H1 (cell line): ENCODE measurements at regions not wholly inside any gene's neighbourhood (a gene's known extent, or its start where the extent isn't known, plus 50 kb on each side); places are given as distances from the start of the nearest gene placed in this dataset.

Source experiments
- CTCF ChIA-PET: fragments of 300-600 bp; sonication (Branson Sonifier 250); formaldehyde crosslinking; loops from one replicate; lab custom pipeline; 2021; ENCODE audit not compliant: partially characterized antibody; lab: Charles Lee
- POLR2A ChIA-PET: fragments of 300-600 bp; sonication (Branson Sonifier 250); formaldehyde crosslinking; loops from one replicate; lab custom pipeline; 2021; ENCODE audit warnings: inconsistent platforms; ENCODE audit not compliant: partially characterized antibody; lab: Charles Lee
- DNase-seq, 2 experiments: peaks; one replicate each; pipeline versions ENCODE4 v3.0.0 to v3.0.0-alpha.2; 2010 to 2022; ENCODE audit warnings: low spot score in 2 of 2, low read depth in 1 of 2, mixed read lengths in 1 of 2
- FAIRE-seq: peaks from 2 replicates; lab custom pipeline; 2011; peaks lifted over from hg19 to GRCh38; lab: Jason Lieb, UNC
- H2AFZ ChIP-seq: 2 replicates; pipeline ENCODE4 v1.8.1; 2012; ENCODE audit warnings: low read length, inconsistent platforms
- H2AK5ac ChIP-seq: 2 replicates; pipeline ENCODE4 v1.6.1; 2013; ENCODE audit warnings: low read depth, low read length
- H2BK120ac ChIP-seq: replicated peaks from 2 replicates; pipeline ENCODE3; 2013; ENCODE audit warnings: low read depth, low read length, inconsistent platforms
- H2BK12ac ChIP-seq: 2 replicates; pipeline ENCODE4 v1.6.1; 2013; ENCODE audit warnings: low read depth, low read length
- H2BK15ac ChIP-seq: 2 replicates; pipeline ENCODE4 v1.6.1; 2013; ENCODE audit warnings: low read length
- H2BK20ac ChIP-seq: 2 replicates; pipeline ENCODE4 v1.6.1; 2013; ENCODE audit warnings: low read length
- H2BK5ac ChIP-seq: 2 replicates; pipeline ENCODE4 v1.6.1; 2013; ENCODE audit warnings: low read depth, low read length
- H3K14ac ChIP-seq: 2 replicates; pipeline ENCODE4 v1.6.1; 2013; ENCODE audit warnings: inconsistent platforms; ENCODE audit not compliant: insufficient read length
- H3K18ac ChIP-seq: 2 replicates; pipeline ENCODE4 v1.6.1; 2013; ENCODE audit warnings: low read length; ENCODE audit errors: extremely low read depth
- H3K23ac ChIP-seq: 2 replicates; pipeline ENCODE4 v1.6.1; 2013; ENCODE audit warnings: inconsistent platforms; ENCODE audit not compliant: insufficient read length
- H3K23me2 ChIP-seq: 2 replicates; pipeline ENCODE4 v1.6.1; 2013; ENCODE audit warnings: low read depth, low read length
- H3K27ac ChIP-seq: 2 replicates; pipeline ENCODE4 v1.6.1; 2011; ENCODE audit warnings: low read depth, low read length, inconsistent platforms
- H3K27me3 ChIP-seq, 4 experiments: replicated peaks in 1 of 4; 1 replicate in 1 of 4; 2 replicates in 3 of 4; pipeline versions ENCODE4 v1.6.1 to v1.8.1; 2011 to 2013; ENCODE audit warnings: low read length in 3 of 4, mild to moderate bottlenecking in 3 of 4, inconsistent platforms in 2 of 4, mixed read lengths in 2 of 4, moderate library complexity in 1 of 4; ENCODE audit not compliant: control insufficient read depth in 3 of 4, insufficient read depth in 3 of 4; ENCODE audit errors: extremely low read depth in 1 of 4
- H3K36me3 ChIP-seq, 4 experiments: 2 replicates each; pipeline versions ENCODE4 v1.6.1 to v1.8.1; 2011 to 2013; ENCODE audit warnings: mild to moderate bottlenecking in 4 of 4, low read length in 3 of 4, moderate library complexity in 2 of 4, control low read depth in 1 of 4, inconsistent platforms in 1 of 4; ENCODE audit not compliant: insufficient read depth in 4 of 4, control insufficient read depth in 2 of 4
- H3K4ac ChIP-seq: replicated peaks from 2 replicates; pipeline ENCODE3; 2013; ENCODE audit warnings: low read length, low read depth, mixed read lengths, inconsistent platforms; ENCODE audit not compliant: insufficient read length
- H3K4me1 ChIP-seq, 4 experiments: replicated peaks in 1 of 4; 1 replicate in 1 of 4; 2 replicates in 3 of 4; pipeline versions ENCODE4 v1.6.1 to v1.8.1; 2011 to 2013; ENCODE audit warnings: low read length in 3 of 4, inconsistent platforms in 2 of 4, mixed read lengths in 1 of 4; ENCODE audit not compliant: insufficient read depth in 4 of 4, control insufficient read depth in 3 of 4
- H3K4me2 ChIP-seq, 2 experiments: 2 replicates each; pipeline versions ENCODE4 v1.6.1 to v1.8.1; 2011 to 2013; ENCODE audit warnings: low read depth in 2 of 2, low read length in 2 of 2, control low read depth in 1 of 2, inconsistent platforms in 1 of 2, mild to moderate bottlenecking in 1 of 2; ENCODE audit not compliant: insufficient read depth in 1 of 2
- H3K4me3 ChIP-seq, 4 experiments: fragments of 200-600, 300-600 bp in 1 of 4; sonication (generic), shearing (Covaris generic), sonication (Bioruptor Twin) in 1 of 4; 2 replicates each; pipeline versions ENCODE4 v1.5.1 to v1.8.1; 2011 to 2016; ENCODE audit warnings: low read length in 4 of 4, low read depth in 3 of 4, control low read depth in 2 of 4, inconsistent platforms in 2 of 4, mild to moderate bottlenecking in 2 of 4, mixed read lengths in 1 of 4, moderate library complexity in 1 of 4; ENCODE audit not compliant: insufficient read depth in 2 of 4; ENCODE audit errors: extremely low read depth in 1 of 4
- H3K56ac ChIP-seq: replicated peaks from 2 replicates; pipeline ENCODE3; 2013; ENCODE audit warnings: low read depth, mild to moderate bottlenecking, mixed read lengths, low read length, inconsistent platforms; ENCODE audit not compliant: insufficient read length
- H3K79me1 ChIP-seq: 2 replicates; pipeline ENCODE4 v1.6.1; 2013; ENCODE audit warnings: low read depth, low read length, control low read depth
- H3K79me2 ChIP-seq, 2 experiments: 2 replicates each; pipeline versions ENCODE4 v1.6.1 to v1.8.1; 2012 to 2013; ENCODE audit warnings: low read length in 2 of 2, mild to moderate bottlenecking in 2 of 2, inconsistent platforms in 1 of 2; ENCODE audit not compliant: insufficient read depth in 2 of 2, control insufficient read depth in 1 of 2
- H3K9ac ChIP-seq, 4 experiments: replicated peaks in 1 of 4; 1 replicate in 1 of 4; 2 replicates in 3 of 4; pipeline versions ENCODE4 v1.6.1 to v1.8.1; 2011 to 2013; ENCODE audit warnings: low read depth in 3 of 4, low read length in 3 of 4, control low read depth in 2 of 4, mild to moderate bottlenecking in 2 of 4, moderate library complexity in 2 of 4, inconsistent platforms in 1 of 4; ENCODE audit errors: extremely low read depth in 1 of 4
- H3K9me3 ChIP-seq, 2 experiments: 2 replicates each; pipeline versions ENCODE4 v1.6.1 to v1.8.1; 2012 to 2013; ENCODE audit warnings: mild to moderate bottlenecking in 2 of 2, moderate library complexity in 2 of 2, control low read depth in 1 of 2, inconsistent platforms in 1 of 2, low read depth in 1 of 2, low read length in 1 of 2, mixed read lengths in 1 of 2; ENCODE audit not compliant: insufficient read depth in 2 of 2
- H4K20me1 ChIP-seq, 2 experiments: replicated peaks in 1 of 2; 2 replicates each; pipeline versions ENCODE3 to v1.8.1; 2011 to 2013; ENCODE audit warnings: inconsistent platforms in 2 of 2, low read length in 2 of 2, mild to moderate bottlenecking in 1 of 2; ENCODE audit not compliant: insufficient read depth in 2 of 2, control insufficient read depth in 1 of 2
- H4K5ac ChIP-seq: 2 replicates; pipeline ENCODE4 v1.6.1; 2013; ENCODE audit warnings: low read length, low read depth, mixed read lengths, inconsistent platforms; ENCODE audit not compliant: insufficient read length
- H4K8ac ChIP-seq: 2 replicates; pipeline ENCODE4 v1.8.0; 2013; ENCODE audit warnings: mild to moderate bottlenecking, moderate library complexity, low read length, inconsistent platforms; ENCODE audit not compliant: insufficient read depth; ENCODE audit errors: extremely low read depth
- H4K91ac ChIP-seq: replicated peaks from 2 replicates; pipeline ENCODE3; 2013; ENCODE audit warnings: low read length, mixed read lengths, inconsistent platforms; ENCODE audit not compliant: insufficient read length
- ASH2L ChIP-seq: fragments of 200-600, 300-600 bp; sonication (generic); IDR thresholded peaks from one replicate; pipeline ENCODE4 v1.7.1; 2017; ENCODE audit warnings: low read length
- CBX8 ChIP-seq: fragments of 300-800, 300-1000 bp; sonication (generic); IDR thresholded peaks from 2 replicates; pipeline ENCODE4 v1.7.1; 2016; ENCODE audit warnings: low read depth, low read length, borderline replicate concordance
- CHD2 ChIP-seq: IDR thresholded peaks from 2 replicates; pipeline ENCODE4 v1.6.1; 2012; ENCODE audit warnings: low read length, improper control_type of control experiment
- JUN ChIP-seq: IDR thresholded peaks from 2 replicates; pipeline ENCODE4 v1.6.1; 2011; ENCODE audit warnings: low read depth, mild to moderate bottlenecking, improper control_type of control experiment, low read length
- MAFK ChIP-seq: IDR thresholded peaks from 2 replicates; pipeline ENCODE4 v1.6.1; 2012; ENCODE audit warnings: low read depth, mild to moderate bottlenecking, improper control_type of control experiment, low read length
- POLR2A ChIP-seq, 2 experiments: IDR thresholded peaks; 1 replicate in 1 of 2; 2 replicates in 1 of 2; pipeline ENCODE4 v1.6.1; 2011; ENCODE audit warnings: low read depth in 2 of 2, low read length in 2 of 2, mild to moderate bottlenecking in 2 of 2; ENCODE audit errors: control extremely low read depth in 1 of 2
- TAF7 ChIP-seq: optimal IDR thresholded peaks from 2 replicates; pipeline ENCODE3; 2011; ENCODE audit warnings: low read depth, mild to moderate bottlenecking, inconsistent platforms, low read length, moderate library complexity, borderline replicate concordance
- YY1 ChIP-seq: IDR thresholded peaks from 2 replicates; pipeline ENCODE4 v1.6.1; 2011; ENCODE audit warnings: low read depth, mild to moderate bottlenecking, low read length
- WGBS, 2 experiments: shearing (Covaris generic) in 1 of 2; methylation state at CpG; one replicate each; pipeline versions ENCODE4 v1.1.6 to v1.1.7; 2013 to 2015; ENCODE audit warnings: low lambda C conversion rate in 2 of 2, mixed read lengths in 2 of 2, inconsistent platforms in 1 of 2, low coverage in 1 of 2, missing lambda C conversion rate in 1 of 2; ENCODE audit not compliant: insufficient replicate concordance in 2 of 2, insufficient coverage in 1 of 2, insufficient read length in 1 of 2; ENCODE audit errors: extremely low coverage in 1 of 2, missing lambda C conversion rate in 1 of 2; 5-methylcytosine and 5-hydroxymethylcytosine counted together
- TF ChIP-seq, protein P1 (sequence below): IDR thresholded peaks from 2 replicates; pipeline ENCODE4 v1.6.1; 2012; ENCODE audit warnings: inconsistent platforms
- TF ChIP-seq, protein P2 (sequence below): IDR thresholded peaks from 2 replicates; pipeline ENCODE4 v1.6.1; 2012; ENCODE audit warnings: inconsistent platforms
- TF ChIP-seq, protein P3 (sequence below): IDR thresholded peaks from 2 replicates; pipeline ENCODE4 v1.6.1; 2012; ENCODE audit warnings: low read length, inconsistent platforms

DNA sequence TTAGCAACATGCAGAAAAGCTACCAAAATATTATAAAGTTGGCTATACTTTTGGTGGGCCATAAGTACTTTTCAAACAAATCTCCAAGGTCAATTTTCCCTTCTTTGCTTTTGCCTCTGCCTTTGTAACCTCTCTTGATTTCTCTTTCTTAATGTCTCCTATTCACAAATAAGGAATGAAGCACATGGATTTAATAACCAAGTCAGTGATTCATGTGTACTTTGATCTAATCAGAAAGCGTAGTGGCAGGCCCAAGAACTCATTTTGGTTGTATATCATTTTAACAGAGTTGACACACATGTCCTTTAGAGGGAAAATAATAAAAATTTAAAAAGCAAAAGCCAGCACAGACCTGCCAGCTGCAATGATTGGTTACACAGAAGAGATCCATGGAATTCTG lies 93.7 kb downstream of the FZD1 start:
- Histone ChIP-seq H3K18ac (no peak overlapping the region), H3K79me2 (no peaks in the 10 kb centered on the region), H2BK12ac (no peak overlapping the region), H3K23ac (no peak overlapping the region), H3K23me2 (no peaks in the 10 kb centered on the region), H2BK20ac (no peak overlapping the region), H2BK5ac (no peak overlapping the region), H2BK15ac (no peak overlapping the region), H2AK5ac (no peak overlapping the region), H3K56ac (no peak overlapping the region), H3K27me3 (peaks cover 40 to 76% (median 62%) of the 10 kb centered on the region in 4 experiments), H2AFZ (no peak overlapping the region), H3K79me1 (no peaks in the 10 kb centered on the region), H3K4me3 (no peak overlapping the region), H3K27ac (no peak overlapping the region), H3K4ac (no peak overlapping the region), H3K4me2 (no peak overlapping the region), H3K9me3 (no peaks in the 10 kb centered on the region), H3K14ac (no peak overlapping the region), H3K9ac (no peak overlapping the region), H3K36me3 (no peaks in the 10 kb centered on the region), H4K5ac (no peak overlapping the region), H4K8ac (no peak overlapping the region), H4K20me1 (no peaks in the 10 kb centered on the region), H2BK120ac (no peak overlapping the region), H3K4me1 (peaks cover 0 to 4% (median 2%) of the 10 kb centered on the region in 4 experiments; a peak in 3 of 7 replicates), H4K91ac (no peak overlapping the region)
- 79% methylated on average over 1 of the region's 1 CpG; no CpG with 5 or more reads in 1 of the 2 experiments for WGBS, 2 experiments
- POLR2A ChIA-PET: no interaction called here
- DNase-seq (no peak), FAIRE-seq (no peak)
- CTCF ChIA-PET: no interaction called here
- TF ChIP-seq MAFK: no peak
- TF ChIP-seq, protein P1, sequence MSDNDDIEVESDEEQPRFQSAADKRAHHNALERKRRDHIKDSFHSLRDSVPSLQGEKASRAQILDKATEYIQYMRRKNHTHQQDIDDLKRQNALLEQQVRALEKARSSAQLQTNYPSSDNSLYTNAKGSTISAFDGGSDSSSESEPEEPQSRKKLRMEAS: no peak
- TF ChIP-seq TAF7: no peak
- TF ChIP-seq, protein P2, sequence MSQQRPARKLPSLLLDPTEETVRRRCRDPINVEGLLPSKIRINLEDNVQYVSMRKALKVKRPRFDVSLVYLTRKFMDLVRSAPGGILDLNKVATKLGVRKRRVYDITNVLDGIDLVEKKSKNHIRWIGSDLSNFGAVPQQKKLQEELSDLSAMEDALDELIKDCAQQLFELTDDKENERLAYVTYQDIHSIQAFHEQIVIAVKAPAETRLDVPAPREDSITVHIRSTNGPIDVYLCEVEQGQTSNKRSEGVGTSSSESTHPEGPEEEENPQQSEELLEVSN: no peak
- TF ChIP-seq, protein P3, sequence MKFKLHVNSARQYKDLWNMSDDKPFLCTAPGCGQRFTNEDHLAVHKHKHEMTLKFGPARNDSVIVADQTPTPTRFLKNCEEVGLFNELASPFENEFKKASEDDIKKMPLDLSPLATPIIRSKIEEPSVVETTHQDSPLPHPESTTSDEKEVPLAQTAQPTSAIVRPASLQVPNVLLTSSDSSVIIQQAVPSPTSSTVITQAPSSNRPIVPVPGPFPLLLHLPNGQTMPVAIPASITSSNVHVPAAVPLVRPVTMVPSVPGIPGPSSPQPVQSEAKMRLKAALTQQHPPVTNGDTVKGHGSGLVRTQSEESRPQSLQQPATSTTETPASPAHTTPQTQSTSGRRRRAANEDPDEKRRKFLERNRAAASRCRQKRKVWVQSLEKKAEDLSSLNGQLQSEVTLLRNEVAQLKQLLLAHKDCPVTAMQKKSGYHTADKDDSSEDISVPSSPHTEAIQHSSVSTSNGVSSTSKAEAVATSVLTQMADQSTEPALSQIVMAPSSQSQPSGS: no peak
- TF ChIP-seq ASH2L: no peak
- no peak for TF ChIP-seq YY1
- TF ChIP-seq POLR2A (IDR thresholded peaks at IDR 0.05; ENCODE audit: control extremely low read depth in 1 of 2, low read depth in 2 of 2, low read length in 2 of 2): no peak
- TF ChIP-seq JUN: no peak
- TF ChIP-seq CHD2: no peak
- TF ChIP-seq CBX8: no peak
